ENCODE measurements at regions not wholly inside any gene's neighbourhood (a gene's known extent, or its start where the extent isn't known, plus 50 kb on each side); places are given as distances from the start of the nearest gene placed in this dataset.

DNA sequence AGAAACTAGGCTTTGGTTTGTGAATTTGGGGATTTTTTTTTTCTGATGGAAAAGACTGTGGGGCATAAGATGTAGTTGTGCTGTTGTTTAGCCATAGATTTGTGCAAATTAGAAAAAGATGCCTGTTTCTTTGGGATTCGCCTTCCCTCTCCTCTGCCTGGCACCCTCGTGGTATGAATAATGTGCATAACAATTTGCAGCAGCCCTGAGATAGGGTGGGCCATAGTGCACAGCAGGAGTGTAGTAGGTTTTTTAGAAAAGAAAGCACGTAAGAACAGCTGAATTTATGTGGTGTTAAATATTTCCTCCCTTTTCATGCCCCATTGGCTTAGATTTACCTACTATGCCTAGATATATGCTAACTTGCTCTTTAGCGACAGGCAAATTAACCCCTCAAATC, 158.9 kb downstream of the PTGER3 start:
- TF ChIP-seq POLR2AphosphoS5 (IDR thresholded peaks at IDR 0.05; ENCODE audit: low read depth, low read length) (no peak), POU2F2 (IDR thresholded peaks at IDR 0.05; ENCODE audit: low read depth, low read length) (no peak)

Data from GM12891 (cell line).